ENCODE measurements at regions not wholly inside any gene's neighbourhood (a gene's known extent, or its start where the extent isn't known, plus 50 kb on each side); places are given as distances from the start of the nearest gene placed in this dataset.

DNA sequence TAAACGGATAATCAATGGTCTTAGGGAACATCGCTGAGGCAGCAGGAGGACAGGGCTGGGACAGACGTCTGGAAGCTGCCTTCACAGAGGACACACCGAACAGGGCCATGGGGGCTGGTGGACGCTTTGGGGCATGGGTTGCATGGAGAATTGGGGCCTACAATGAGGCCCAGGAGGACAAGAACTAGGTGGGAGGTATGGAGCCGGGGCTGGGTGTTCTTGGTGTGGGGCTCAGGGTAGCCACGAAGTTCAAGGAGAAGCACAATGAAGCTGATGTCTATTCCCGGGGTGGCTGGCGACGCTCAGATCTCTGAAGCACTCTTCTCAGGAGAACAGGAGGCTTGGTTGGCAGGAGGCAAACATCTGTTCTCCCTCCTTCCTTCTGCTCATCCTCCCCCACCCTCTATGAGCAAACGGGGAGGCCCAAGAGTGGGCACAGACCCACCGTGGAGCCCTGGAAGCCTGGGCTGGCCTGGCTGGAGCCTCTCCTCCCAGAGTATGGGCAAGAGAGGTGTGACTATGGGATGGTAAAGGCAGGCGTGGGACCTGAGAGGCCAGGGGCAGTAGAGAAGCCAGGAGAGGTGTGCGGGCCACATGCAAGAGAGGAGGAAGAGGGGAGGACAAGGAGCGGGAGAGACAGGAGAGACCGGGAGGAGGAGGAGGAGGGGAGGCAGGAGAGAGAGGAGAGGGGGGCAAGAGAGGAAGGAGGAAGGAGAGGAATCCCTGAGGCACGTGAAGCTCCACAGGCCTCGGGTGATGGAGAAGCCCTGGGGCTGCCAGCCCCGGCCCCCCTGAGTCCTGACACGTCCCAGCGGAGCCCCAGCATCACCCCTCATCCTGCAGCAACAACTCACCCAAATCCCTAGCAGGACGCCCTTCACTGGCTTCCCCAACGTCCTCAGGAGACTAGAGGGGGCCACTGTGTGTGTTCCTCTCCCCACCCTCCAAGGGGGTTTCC, 159.1 kb downstream of the OLFM1 start:
- Histone ChIP-seq H2BK120ac (ENCODE audit: low read depth, low read length) (no peak overlapping the region), H3K4me2 (ENCODE audit: low read depth, low read length) (no peak overlapping the region), H4K91ac (ENCODE audit: insufficient read depth, low read depth, low read length) (no peak overlapping the region), H4K5ac (ENCODE audit: low read depth, low read length) (no peak overlapping the region), H3K14ac (replicated peaks; ENCODE audit: low read depth, low read length) (no peak overlapping the region), H3K27ac (ENCODE audit: insufficient read depth, low read length) (no peak overlapping the region), H3K27me3 (ENCODE audit: control insufficient read depth, insufficient read depth, low read length) (no peaks in the 10 kb centered on the region), H3K4me3 (ENCODE audit: insufficient read depth, low read depth, low read length) (no peak overlapping the region), H3K4ac (ENCODE audit: low read depth, low read length) (no peak overlapping the region), H3K9me1 (ENCODE audit: insufficient read depth, low read length) (no peaks in the 10 kb centered on the region), H3K9ac (ENCODE audit: low read depth, low read length) (no peak overlapping the region), H3K9me3 (ENCODE audit: control insufficient read depth, insufficient read depth, low read length) (peaks cover 32% of the 10 kb centered on the region), H2AK5ac (ENCODE audit: low read depth, low read length) (no peak overlapping the region), H3K23ac (ENCODE audit: low read depth, low read length) (no peak overlapping the region), H2BK15ac (ENCODE audit: low read depth, low read length) (no peak overlapping the region), H2AFZ (replicated peaks; ENCODE audit: low read length, poor library complexity) (no peak overlapping the region), H3K4me1 (ENCODE audit: control insufficient read depth, insufficient read depth, low read length) (no peaks in the 10 kb centered on the region), H3K56ac (ENCODE audit: extremely low read depth, insufficient read depth, low read length) (no peak overlapping the region), H4K20me1 (ENCODE audit: insufficient read depth, low read length) (no peaks in the 10 kb centered on the region), H2BK20ac (ENCODE audit: low read depth, low read length) (no peak overlapping the region), H3K79me1 (ENCODE audit: low read depth in 1 of 2, low read length in 2 of 2) (no peaks in the 10 kb centered on the region), H4K8ac (ENCODE audit: low read depth in 2 of 2, low read length in 2 of 2) (no peak overlapping the region), H2AK9ac (replicated peaks; ENCODE audit: low read depth, low read length, poor library complexity) (no peak overlapping the region), H3K18ac (ENCODE audit: low read depth, low read length) (no peak overlapping the region), H3K36me3 (ENCODE audit: control insufficient read depth, insufficient read depth, low read length) (no peaks in the 10 kb centered on the region), H2BK5ac (ENCODE audit: low read depth, low read length, poor library complexity, severe bottlenecking) (no peak overlapping the region)
- dilution Hi-C loops (cut with HindIII; ENCODE audit: low sequenced_read_pairs, unreplicated experiment) (no loop called here), in situ Hi-C loops (cut with MboI; ENCODE audit: low sequenced_read_pairs) (no loop called here), intact Hi-C loops (cut with micrococcal nuclease) (no loop called here)
- ChIA-PET POLR2A (ENCODE audit: unreplicated experiment) (no interaction called here), CTCF (no interaction called here)
- TF ChIP-seq BHLHE40 (IDR thresholded peaks at IDR 0.05; ENCODE audit: low read depth, low read length) (no peak), NFE2L2 (IDR thresholded peaks at IDR 0.05; ENCODE audit: low read depth, low read length) (no peak), MAFK (IDR thresholded peaks at IDR 0.05; ENCODE audit: low read depth, low read length) (no peak), SMC3 (IDR thresholded peaks at IDR 0.05; ENCODE audit: low read depth, low read length) (no peak), RAD21 (IDR thresholded peaks at IDR 0.05; ENCODE audit: low read length) (no peak)
- TF ChIP-seq, protein P1, sequence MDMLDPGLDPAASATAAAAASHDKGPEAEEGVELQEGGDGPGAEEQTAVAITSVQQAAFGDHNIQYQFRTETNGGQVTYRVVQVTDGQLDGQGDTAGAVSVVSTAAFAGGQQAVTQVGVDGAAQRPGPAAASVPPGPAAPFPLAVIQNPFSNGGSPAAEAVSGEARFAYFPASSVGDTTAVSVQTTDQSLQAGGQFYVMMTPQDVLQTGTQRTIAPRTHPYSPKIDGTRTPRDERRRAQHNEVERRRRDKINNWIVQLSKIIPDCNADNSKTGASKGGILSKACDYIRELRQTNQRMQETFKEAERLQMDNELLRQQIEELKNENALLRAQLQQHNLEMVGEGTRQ (IDR thresholded peaks at IDR 0.05; ENCODE audit: low read depth, low read length) = no peak
- TF ChIP-seq, protein P2, sequence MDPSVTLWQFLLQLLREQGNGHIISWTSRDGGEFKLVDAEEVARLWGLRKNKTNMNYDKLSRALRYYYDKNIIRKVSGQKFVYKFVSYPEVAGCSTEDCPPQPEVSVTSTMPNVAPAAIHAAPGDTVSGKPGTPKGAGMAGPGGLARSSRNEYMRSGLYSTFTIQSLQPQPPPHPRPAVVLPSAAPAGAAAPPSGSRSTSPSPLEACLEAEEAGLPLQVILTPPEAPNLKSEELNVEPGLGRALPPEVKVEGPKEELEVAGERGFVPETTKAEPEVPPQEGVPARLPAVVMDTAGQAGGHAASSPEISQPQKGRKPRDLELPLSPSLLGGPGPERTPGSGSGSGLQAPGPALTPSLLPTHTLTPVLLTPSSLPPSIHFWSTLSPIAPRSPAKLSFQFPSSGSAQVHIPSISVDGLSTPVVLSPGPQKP (IDR thresholded peaks at IDR 0.05; ENCODE audit: borderline replicate concordance, low read depth, low read length) = no peak
- DNase-seq (no peak), ATAC-seq (ENCODE audit: low read depth) (no peak)
- BruUV-seq (replicated peaks) = no TSS peak
- 57% methylated on average over 8 of the region's 23 CpGs; no CpG with 5 or more reads in 1 of the 2 experiments for WGBS, 2 experiments (ENCODE audit: extremely low coverage in 2 of 2, insufficient read length in 1 of 2)

Measured in IMR-90 (cell line).